PFSK-1 (cell line): ENCODE measurements at regions not wholly inside any gene's neighbourhood (a gene's known extent, or its start where the extent isn't known, plus 50 kb on each side); places are given as distances from the start of the nearest gene placed in this dataset.

ENCODE experiments used
- POLR2AphosphoS5 ChIP-seq: IDR thresholded peaks from 2 replicates; pipeline ENCODE4 v1.6.1; 2012; ENCODE audit warnings: low read depth, mild to moderate bottlenecking, control low read depth, low read length, moderate library complexity
- REST ChIP-seq, 2 experiments: IDR thresholded peaks; 2 replicates each; pipeline versions ENCODE4 v1.6.1 to v1.8.0; 2011 to 2012; ENCODE audit warnings: low read depth in 2 of 2, low read length in 2 of 2, control low read depth in 1 of 2, inconsistent platforms in 1 of 2, mild to moderate bottlenecking in 1 of 2, moderate library complexity in 1 of 2; ENCODE audit not compliant: insufficient read depth in 1 of 2

GRCh38 chr1:168945870-168946269, 160.6 kb upstream of the ATP1B1 start:
- TF ChIP-seq POLR2AphosphoS5 (no peak), REST (IDR thresholded peaks at IDR 0.05; ENCODE audit: insufficient read depth in 1 of 2, low read depth in 2 of 2, low read length in 2 of 2) (no peak)
